GM12874 (cell line): ENCODE measurements at regions not wholly inside any gene's neighbourhood (a gene's known extent, or its start where the extent isn't known, plus 50 kb on each side); places are given as distances from the start of the nearest gene placed in this dataset.

Experiments
- CTCF ChIP-seq: IDR thresholded peaks from 2 replicates; pipeline ENCODE4 v1.5.1; 2011; ENCODE audit warnings: low read depth, mild to moderate bottlenecking, control low read depth, low read length, moderate library complexity; ENCODE audit not compliant: insufficient read depth

- no peak for TF ChIP-seq CTCF
These were observed 108.7 kb downstream of the SCP2D1 start for GRCh38 chr20:18922251-18922650.

- no peak for TF ChIP-seq CTCF
These were observed 109.3 kb downstream of the SCP2D1 start for GRCh38 chr20:18922898-18923297.

GRCh38 chr20:18926965-18927364 lies 113.4 kb downstream of the SCP2D1 start:
- no peak for TF ChIP-seq CTCF

GRCh38 chr20:18928626-18929025 lies 115.0 kb downstream of the SCP2D1 start:
- TF ChIP-seq CTCF = no peak

GRCh38 chr20:18929800-18930199 lies 116.2 kb downstream of the SCP2D1 start:
- TF ChIP-seq CTCF = no peak

- no peak for TF ChIP-seq CTCF
These were observed 130.0 kb downstream of the SCP2D1 start for GRCh38 chr20:18943542-18943941.

- TF ChIP-seq CTCF = no peak
These were observed 143.3 kb downstream of the SCP2D1 start for GRCh38 chr20:18956890-18957289.

GRCh38 chr20:18957328-18957727 lies 143.7 kb downstream of the SCP2D1 start:
- TF ChIP-seq CTCF = no peak
